ENCODE measurements at regions not wholly inside any gene's neighbourhood (a gene's known extent, or its start where the extent isn't known, plus 50 kb on each side); places are given as distances from the start of the nearest gene placed in this dataset.
"Not testable (repeated sequence)": the region's sequence is repeated elsewhere in the genome, so short reads cannot be mapped to it uniquely, and the experiment has no call there.

DNA sequence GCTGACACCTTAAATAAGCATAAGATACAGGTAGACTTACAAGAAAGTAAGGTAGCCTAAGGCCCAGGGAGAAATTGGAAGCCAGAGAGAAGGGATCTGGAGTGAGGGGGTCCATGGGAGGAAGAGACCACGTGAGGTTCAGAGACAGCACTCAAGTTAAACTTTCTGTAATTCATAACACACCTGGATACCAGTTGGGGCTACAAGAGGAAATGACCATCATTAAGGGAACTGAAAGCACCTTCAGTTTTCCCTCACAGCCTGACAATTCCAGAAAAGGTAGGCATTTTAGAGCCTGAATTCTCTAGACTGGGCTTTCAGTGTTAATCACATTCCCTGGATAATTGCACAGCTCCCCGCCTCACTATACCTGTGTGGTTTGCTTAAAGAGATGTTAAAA, 355.5 kb downstream of the FBXW7 start:
- H3K27me3 ChIP-seq (ENCODE audit: control insufficient read depth in 2 of 2, insufficient read depth in 2 of 2, low read length in 2 of 2): no peaks in the 10 kb centered on the region
- no peak overlapping the region for H3K27ac ChIP-seq (ENCODE audit: low read depth in 2 of 2, low read length in 2 of 2)
- no peaks in the 10 kb centered on the region for H3K9me3 ChIP-seq (ENCODE audit: control insufficient read depth in 2 of 2, low read length in 2 of 2)
- no peaks in the 10 kb centered on the region for H3K4me1 ChIP-seq (ENCODE audit: control insufficient read depth in 2 of 2, insufficient read depth in 2 of 2, low read length in 2 of 2)
- no peak overlapping the region for H3K4me3 ChIP-seq (ENCODE audit: low read length in 2 of 2)
- no peaks in the 10 kb centered on the region for H3K36me3 ChIP-seq (ENCODE audit: control insufficient read depth in 2 of 2, insufficient read depth in 2 of 2, low read length in 2 of 2)
- no peak overlapping the region for H3K9ac ChIP-seq (ENCODE audit: low read depth in 1 of 2, low read length in 2 of 2)

DNA sequence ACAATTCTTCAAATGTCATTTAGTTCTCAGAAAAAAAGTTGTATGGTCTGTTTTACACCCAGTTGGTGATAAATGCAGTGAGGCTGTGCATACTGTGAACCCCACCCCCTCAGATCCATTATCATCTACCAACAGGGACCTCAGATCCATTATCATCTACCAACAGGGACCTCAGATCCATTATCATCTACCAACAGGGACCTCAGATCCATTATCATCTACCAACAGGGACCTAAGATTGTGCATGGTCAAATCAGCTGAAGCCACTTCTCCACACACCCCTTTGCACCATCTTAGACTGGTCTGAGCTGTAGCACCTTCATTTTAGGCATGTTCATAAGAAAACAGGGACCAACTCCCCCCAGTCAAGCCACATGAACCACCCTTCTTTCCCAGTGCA, 358.4 kb downstream of the FBXW7 start:
- H3K9me3 ChIP-seq (ENCODE audit: control insufficient read depth in 2 of 2, low read length in 2 of 2); H3K27ac ChIP-seq (ENCODE audit: low read depth in 2 of 2, low read length in 2 of 2); H3K4me1 ChIP-seq (ENCODE audit: control insufficient read depth in 2 of 2, insufficient read depth in 2 of 2, low read length in 2 of 2); H3K4me3 ChIP-seq (ENCODE audit: low read length in 2 of 2); H3K36me3 ChIP-seq (ENCODE audit: control insufficient read depth in 2 of 2, insufficient read depth in 2 of 2, low read length in 2 of 2); H3K9ac ChIP-seq (ENCODE audit: low read depth in 1 of 2, low read length in 2 of 2); H3K27me3 ChIP-seq (ENCODE audit: control insufficient read depth in 2 of 2, insufficient read depth in 2 of 2, low read length in 2 of 2): not testable (repeated sequence)

DNA sequence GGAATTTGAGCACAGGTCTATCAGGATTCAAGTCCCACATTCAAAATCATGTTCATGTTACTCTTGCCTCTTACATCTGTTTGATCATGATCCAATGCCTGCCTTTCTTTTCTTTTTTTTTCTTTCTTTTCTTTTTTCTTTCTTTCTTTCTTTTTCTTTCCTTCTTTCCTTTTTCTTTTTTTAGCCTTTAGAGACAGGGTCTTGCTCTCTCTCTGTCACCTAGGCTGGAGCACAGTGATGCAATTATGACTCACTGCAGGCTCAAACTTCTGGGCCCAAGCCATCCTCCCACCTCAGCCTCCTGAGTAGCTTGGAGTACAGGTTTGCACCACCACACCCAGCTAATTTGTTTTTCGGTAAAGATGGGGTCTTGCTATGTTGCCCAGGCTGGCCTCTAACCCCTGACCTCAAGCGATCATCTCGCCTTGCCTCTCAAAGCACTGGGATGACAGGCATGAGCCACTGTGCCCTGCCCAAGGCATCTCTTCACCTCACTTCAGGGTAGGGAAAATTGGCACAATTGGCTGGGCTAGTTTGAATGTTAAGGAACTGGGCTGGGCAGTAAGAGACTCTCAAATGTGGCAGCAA, 359.2 kb downstream of the FBXW7 start:
- H3K27me3 ChIP-seq (ENCODE audit: control insufficient read depth in 2 of 2, insufficient read depth in 2 of 2, low read length in 2 of 2): no peaks in the 10 kb centered on the region
- H3K27ac ChIP-seq (ENCODE audit: low read depth in 2 of 2, low read length in 2 of 2): no peak overlapping the region
- no peak overlapping the region for H3K9ac ChIP-seq (ENCODE audit: low read depth in 1 of 2, low read length in 2 of 2)
- no peaks in the 10 kb centered on the region for H3K4me1 ChIP-seq (ENCODE audit: control insufficient read depth in 2 of 2, insufficient read depth in 2 of 2, low read length in 2 of 2)
- no peaks in the 10 kb centered on the region for H3K9me3 ChIP-seq (ENCODE audit: control insufficient read depth in 2 of 2, low read length in 2 of 2)
- no peak overlapping the region for H3K4me3 ChIP-seq (ENCODE audit: low read length in 2 of 2)
- no peaks in the 10 kb centered on the region for H3K36me3 ChIP-seq (ENCODE audit: control insufficient read depth in 2 of 2, insufficient read depth in 2 of 2, low read length in 2 of 2)

DNA sequence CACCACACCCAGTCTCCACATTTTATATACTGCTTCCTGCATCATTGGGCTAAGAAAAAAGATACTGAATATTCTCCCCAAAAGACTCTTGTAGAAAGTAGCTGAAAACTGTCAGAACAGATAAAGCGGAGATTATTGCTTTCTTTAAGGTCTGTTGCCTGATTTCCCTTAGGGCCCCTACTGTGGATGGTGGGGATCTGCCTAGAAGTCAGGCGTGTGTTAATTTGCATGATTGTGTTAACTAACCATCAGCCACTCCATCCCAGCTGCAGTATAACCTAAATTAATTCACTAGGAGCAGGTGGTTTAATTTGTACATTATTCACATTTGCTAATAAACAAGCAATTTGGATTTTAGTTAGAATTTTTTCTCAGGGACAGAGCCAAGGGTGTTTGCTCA, 360.3 kb downstream of the FBXW7 start:
- Histone ChIP-seq H3K9ac (ENCODE audit: low read depth in 1 of 2, low read length in 2 of 2) (no peak overlapping the region), H3K36me3 (ENCODE audit: control insufficient read depth in 2 of 2, insufficient read depth in 2 of 2, low read length in 2 of 2) (no peaks in the 10 kb centered on the region), H3K27ac (ENCODE audit: low read depth in 2 of 2, low read length in 2 of 2) (no peak overlapping the region), H3K9me3 (ENCODE audit: control insufficient read depth in 2 of 2, low read length in 2 of 2) (no peaks in the 10 kb centered on the region), H3K4me1 (ENCODE audit: control insufficient read depth in 2 of 2, insufficient read depth in 2 of 2, low read length in 2 of 2) (no peaks in the 10 kb centered on the region), H3K4me3 (ENCODE audit: low read length in 2 of 2) (no peak overlapping the region), H3K27me3 (ENCODE audit: control insufficient read depth in 2 of 2, insufficient read depth in 2 of 2, low read length in 2 of 2) (peaks cover 0 to 3% of the 10 kb centered on the region in 2 donors)

DNA sequence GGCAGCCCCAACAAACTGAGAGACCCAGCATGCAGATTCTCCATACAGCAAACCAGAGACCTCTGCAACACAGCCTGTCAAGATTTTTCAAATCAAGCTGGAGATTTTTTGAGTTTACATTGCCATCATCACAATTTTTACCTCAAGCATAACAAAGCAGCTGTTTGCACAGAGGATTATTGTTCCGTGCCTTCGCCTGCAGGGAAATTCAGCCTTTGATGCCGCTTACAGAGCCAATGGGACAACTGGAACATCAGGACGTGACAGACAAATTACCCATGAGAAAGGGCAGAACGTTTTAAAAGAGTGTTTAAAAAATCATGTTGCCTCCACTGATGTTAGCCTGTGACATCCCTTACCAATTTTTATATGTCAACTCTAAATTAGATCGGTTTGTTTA, 363.7 kb downstream of the FBXW7 start:
- Histone ChIP-seq H3K9me3 (ENCODE audit: control insufficient read depth in 2 of 2, low read length in 2 of 2) (no peaks in the 10 kb centered on the region), H3K27ac (ENCODE audit: low read depth in 2 of 2, low read length in 2 of 2) (no peak overlapping the region), H3K9ac (ENCODE audit: low read depth in 1 of 2, low read length in 2 of 2) (no peak overlapping the region), H3K27me3 (ENCODE audit: control insufficient read depth in 2 of 2, insufficient read depth in 2 of 2, low read length in 2 of 2) (peaks cover 0 to 3% of the 10 kb centered on the region in 2 donors), H3K36me3 (ENCODE audit: control insufficient read depth in 2 of 2, insufficient read depth in 2 of 2, low read length in 2 of 2) (no peaks in the 10 kb centered on the region), H3K4me1 (ENCODE audit: control insufficient read depth in 2 of 2, insufficient read depth in 2 of 2, low read length in 2 of 2) (no peaks in the 10 kb centered on the region), H3K4me3 (ENCODE audit: low read length in 2 of 2) (no peak overlapping the region)

DNA sequence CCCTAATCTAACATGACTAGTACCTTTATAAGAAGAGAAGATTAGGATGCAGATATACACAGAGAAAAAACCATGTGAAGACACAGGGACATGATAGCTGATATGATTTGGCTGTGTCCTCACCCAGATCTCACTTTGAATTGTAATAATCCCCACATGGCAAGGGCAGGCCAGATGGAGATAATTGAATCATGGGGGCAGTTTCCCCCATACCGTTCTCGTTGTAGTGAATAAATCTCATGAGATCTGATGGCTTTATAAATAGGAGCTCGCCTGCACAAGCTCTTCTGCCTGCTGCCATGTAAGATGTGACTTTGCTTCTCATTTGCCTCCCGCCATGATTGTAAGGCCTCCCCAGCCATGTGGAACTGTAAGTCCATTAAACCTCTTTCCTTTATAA, 364.3 kb downstream of the FBXW7 start:
- Histone ChIP-seq H3K36me3 (ENCODE audit: control insufficient read depth in 2 of 2, insufficient read depth in 2 of 2, low read length in 2 of 2) (no peaks in the 10 kb centered on the region), H3K4me3 (ENCODE audit: low read length in 2 of 2) (no peak overlapping the region), H3K9ac (ENCODE audit: low read depth in 1 of 2, low read length in 2 of 2) (no peak overlapping the region), H3K27ac (ENCODE audit: low read depth in 2 of 2, low read length in 2 of 2) (no peak overlapping the region), H3K9me3 (ENCODE audit: control insufficient read depth in 2 of 2, low read length in 2 of 2) (no peaks in the 10 kb centered on the region), H3K27me3 (ENCODE audit: control insufficient read depth in 2 of 2, insufficient read depth in 2 of 2, low read length in 2 of 2) (peaks cover 0 to 3% of the 10 kb centered on the region in 2 donors), H3K4me1 (ENCODE audit: control insufficient read depth in 2 of 2, insufficient read depth in 2 of 2, low read length in 2 of 2) (no peaks in the 10 kb centered on the region)

DNA sequence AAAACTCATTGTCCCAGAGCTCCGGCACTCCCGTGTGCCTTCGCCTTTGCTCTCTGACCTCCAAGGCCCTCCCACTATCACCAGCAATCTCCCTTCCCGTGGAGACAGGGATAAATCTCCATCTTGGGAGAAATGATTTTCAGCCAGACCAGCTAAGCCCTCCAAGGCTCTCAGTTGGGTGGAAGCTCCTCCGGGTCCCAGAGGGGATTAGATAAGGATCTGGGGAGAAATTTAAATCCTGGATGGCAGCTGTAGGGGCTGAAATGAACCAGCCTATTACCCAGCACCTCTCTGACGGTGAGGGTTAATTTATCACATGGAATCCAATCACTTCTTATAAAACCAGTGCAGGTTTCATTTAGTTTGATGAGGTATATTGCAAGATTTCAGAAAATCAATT, 366.2 kb downstream of the FBXW7 start:
- Histone ChIP-seq H3K9me3 (ENCODE audit: control insufficient read depth in 2 of 2, low read length in 2 of 2) (no peaks in the 10 kb centered on the region), H3K27me3 (ENCODE audit: control insufficient read depth in 2 of 2, insufficient read depth in 2 of 2, low read length in 2 of 2) (peaks cover 0 to 3% of the 10 kb centered on the region in 2 donors), H3K4me1 (ENCODE audit: control insufficient read depth in 2 of 2, insufficient read depth in 2 of 2, low read length in 2 of 2) (no peaks in the 10 kb centered on the region), H3K36me3 (ENCODE audit: control insufficient read depth in 2 of 2, insufficient read depth in 2 of 2, low read length in 2 of 2) (no peaks in the 10 kb centered on the region), H3K9ac (ENCODE audit: low read depth in 1 of 2, low read length in 2 of 2) (no peak overlapping the region), H3K27ac (ENCODE audit: low read depth in 2 of 2, low read length in 2 of 2) (no peak overlapping the region), H3K4me3 (ENCODE audit: low read length in 2 of 2) (no peak overlapping the region)

DNA sequence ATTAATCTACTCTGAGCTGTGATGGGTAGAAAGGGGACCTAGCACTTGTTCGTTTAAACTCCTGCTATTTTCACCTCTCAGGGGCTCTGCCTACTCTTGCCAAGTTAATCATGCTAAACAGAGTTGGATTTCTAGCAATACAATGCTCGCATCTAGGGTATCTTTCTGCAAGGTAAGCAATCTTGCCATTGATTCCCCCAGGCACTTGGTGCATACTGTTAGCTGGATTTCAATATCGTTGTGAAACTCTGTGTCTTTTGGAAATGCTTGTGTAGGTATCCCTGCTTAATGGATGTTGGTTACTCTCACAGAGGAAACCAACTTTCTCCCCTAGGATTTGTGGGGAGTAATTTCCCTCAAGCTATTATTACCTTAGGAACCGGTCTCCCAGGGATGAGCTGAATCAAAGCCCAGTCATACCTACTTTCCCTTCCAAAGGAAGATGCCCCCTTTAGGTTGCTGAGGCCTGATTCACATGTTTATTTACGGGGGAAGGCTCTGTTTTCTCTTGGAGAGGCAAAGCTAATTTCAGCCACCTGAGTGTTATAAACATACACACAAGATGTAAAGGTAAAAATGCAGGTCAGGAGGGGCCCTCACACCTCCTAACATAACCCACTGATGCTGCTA, 366.8 kb downstream of the FBXW7 start:
- Histone ChIP-seq H3K9me3 (ENCODE audit: control insufficient read depth in 2 of 2, low read length in 2 of 2) (no peaks in the 10 kb centered on the region), H3K4me1 (ENCODE audit: control insufficient read depth in 2 of 2, insufficient read depth in 2 of 2, low read length in 2 of 2) (no peaks in the 10 kb centered on the region), H3K36me3 (ENCODE audit: control insufficient read depth in 2 of 2, insufficient read depth in 2 of 2, low read length in 2 of 2) (no peaks in the 10 kb centered on the region), H3K9ac (ENCODE audit: low read depth in 1 of 2, low read length in 2 of 2) (no peak overlapping the region), H3K4me3 (ENCODE audit: low read length in 2 of 2) (no peak overlapping the region), H3K27me3 (ENCODE audit: control insufficient read depth in 2 of 2, insufficient read depth in 2 of 2, low read length in 2 of 2) (peaks cover 0 to 6% of the 10 kb centered on the region in 2 donors), H3K27ac (ENCODE audit: low read depth in 2 of 2, low read length in 2 of 2) (no peak overlapping the region)

DNA sequence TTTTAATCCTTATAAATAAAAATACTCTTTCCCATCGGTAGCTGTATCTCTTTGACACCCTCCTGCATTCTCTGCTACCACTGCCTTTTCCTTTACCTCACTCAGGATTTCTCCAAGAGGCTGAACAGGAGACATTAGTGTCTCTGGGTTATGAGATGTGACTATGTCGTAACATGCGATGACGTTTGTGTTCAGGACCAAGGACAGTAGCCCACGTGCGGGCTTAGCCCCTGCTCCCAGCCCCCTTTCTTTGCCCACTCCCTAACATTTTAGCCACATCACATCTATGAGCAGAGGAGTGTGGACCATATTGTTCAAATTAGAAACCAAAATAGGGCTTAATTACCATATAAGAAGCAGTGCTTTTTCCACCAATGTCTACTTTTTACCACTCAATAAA, 369.3 kb downstream of the FBXW7 start:
- Histone ChIP-seq H3K27ac (ENCODE audit: low read depth in 2 of 2, low read length in 2 of 2) (no peak overlapping the region), H3K36me3 (ENCODE audit: control insufficient read depth in 2 of 2, insufficient read depth in 2 of 2, low read length in 2 of 2) (no peaks in the 10 kb centered on the region), H3K4me3 (ENCODE audit: low read length in 2 of 2) (no peak overlapping the region), H3K9me3 (ENCODE audit: control insufficient read depth in 2 of 2, low read length in 2 of 2) (no peaks in the 10 kb centered on the region), H3K27me3 (ENCODE audit: control insufficient read depth in 2 of 2, insufficient read depth in 2 of 2, low read length in 2 of 2) (peaks cover 0 to 6% of the 10 kb centered on the region in 2 donors), H3K4me1 (ENCODE audit: control insufficient read depth in 2 of 2, insufficient read depth in 2 of 2, low read length in 2 of 2) (no peaks in the 10 kb centered on the region), H3K9ac (ENCODE audit: low read depth in 1 of 2, low read length in 2 of 2) (no peak overlapping the region)

DNA sequence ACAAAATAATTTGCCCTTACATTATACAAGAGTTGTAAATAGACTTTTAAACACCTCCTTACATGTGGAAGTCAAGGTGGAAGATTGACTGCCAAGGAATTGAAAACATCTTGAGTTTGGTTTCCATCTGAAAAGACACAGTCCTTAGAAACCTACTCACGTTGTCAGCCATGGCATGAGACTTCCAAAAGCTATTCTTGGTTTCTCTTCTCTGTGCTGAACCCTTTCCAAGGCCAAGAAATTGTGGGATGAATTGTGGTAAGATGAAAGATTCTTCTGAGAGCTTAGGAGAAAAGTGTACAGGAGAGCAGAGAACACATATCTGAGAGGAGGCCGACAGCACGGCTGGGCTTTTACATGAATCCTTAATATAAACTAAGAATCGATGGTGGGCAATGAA, 370.0 kb downstream of the FBXW7 start:
- H3K9ac ChIP-seq (ENCODE audit: low read depth in 1 of 2, low read length in 2 of 2): no peak overlapping the region
- no peaks in the 10 kb centered on the region for H3K9me3 ChIP-seq (ENCODE audit: control insufficient read depth in 2 of 2, low read length in 2 of 2)
- H3K27ac ChIP-seq (ENCODE audit: low read depth in 2 of 2, low read length in 2 of 2): no peak overlapping the region

More for the DNA sequence above, 370.0 kb downstream of the FBXW7 start:
- Histone ChIP-seq H3K4me1 (ENCODE audit: control insufficient read depth in 2 of 2, insufficient read depth in 2 of 2, low read length in 2 of 2) (no peaks in the 10 kb centered on the region), H3K4me3 (ENCODE audit: low read length in 2 of 2) (no peak overlapping the region), H3K36me3 (ENCODE audit: control insufficient read depth in 2 of 2, insufficient read depth in 2 of 2, low read length in 2 of 2) (no peaks in the 10 kb centered on the region), H3K27me3 (ENCODE audit: control insufficient read depth in 2 of 2, insufficient read depth in 2 of 2, low read length in 2 of 2) (peaks cover 0 to 4% of the 10 kb centered on the region in 2 donors)
